ENCODE measurements at regions not wholly inside any gene's neighbourhood (a gene's known extent, or its start where the extent isn't known, plus 50 kb on each side); places are given as distances from the start of the nearest gene placed in this dataset.

DNA sequence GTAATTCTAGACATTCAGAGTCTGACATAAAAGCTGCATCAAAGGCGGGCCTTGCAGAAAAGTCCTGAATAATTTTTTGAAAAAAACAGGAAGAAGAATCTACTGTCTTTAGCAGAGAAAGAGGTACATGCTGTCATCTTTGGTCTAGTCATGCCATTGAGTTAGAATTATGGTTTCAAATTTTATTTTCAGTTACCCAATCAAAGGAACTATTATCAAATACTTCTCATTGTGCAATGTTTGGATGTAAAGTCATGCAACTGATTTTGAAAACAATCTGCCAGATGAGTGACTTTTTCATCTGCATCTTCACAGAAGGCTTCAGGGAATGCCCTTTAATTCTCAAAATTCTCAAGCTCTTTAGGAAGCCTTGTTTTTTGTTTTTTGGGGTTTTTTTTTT is 803.5 kb downstream of the FLRT2 start:
- TF ChIP-seq EP300 (IDR thresholded peaks at IDR 0.05), result no peak
- TF ChIP-seq, protein P1, sequence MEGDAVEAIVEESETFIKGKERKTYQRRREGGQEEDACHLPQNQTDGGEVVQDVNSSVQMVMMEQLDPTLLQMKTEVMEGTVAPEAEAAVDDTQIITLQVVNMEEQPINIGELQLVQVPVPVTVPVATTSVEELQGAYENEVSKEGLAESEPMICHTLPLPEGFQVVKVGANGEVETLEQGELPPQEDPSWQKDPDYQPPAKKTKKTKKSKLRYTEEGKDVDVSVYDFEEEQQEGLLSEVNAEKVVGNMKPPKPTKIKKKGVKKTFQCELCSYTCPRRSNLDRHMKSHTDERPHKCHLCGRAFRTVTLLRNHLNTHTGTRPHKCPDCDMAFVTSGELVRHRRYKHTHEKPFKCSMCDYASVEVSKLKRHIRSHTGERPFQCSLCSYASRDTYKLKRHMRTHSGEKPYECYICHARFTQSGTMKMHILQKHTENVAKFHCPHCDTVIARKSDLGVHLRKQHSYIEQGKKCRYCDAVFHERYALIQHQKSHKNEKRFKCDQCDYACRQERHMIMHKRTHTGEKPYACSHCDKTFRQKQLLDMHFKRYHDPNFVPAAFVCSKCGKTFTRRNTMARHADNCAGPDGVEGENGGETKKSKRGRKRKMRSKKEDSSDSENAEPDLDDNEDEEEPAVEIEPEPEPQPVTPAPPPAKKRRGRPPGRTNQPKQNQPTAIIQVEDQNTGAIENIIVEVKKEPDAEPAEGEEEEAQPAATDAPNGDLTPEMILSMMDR (IDR thresholded peaks at IDR 0.05), result no peak
